ENCODE measurements at regions not wholly inside any gene's neighbourhood (a gene's known extent, or its start where the extent isn't known, plus 50 kb on each side); places are given as distances from the start of the nearest gene placed in this dataset.

GRCh38 chr1:221919743-221920142 lies 177.9 kb upstream of the DUSP10 start:
- H3K36me3 Mint-ChIP-seq: no peaks in the 10 kb centered on the region
- H3K27me3 Mint-ChIP-seq: no peaks in the 10 kb centered on the region
- no peak overlapping the region for H3K27ac Mint-ChIP-seq
- H3K9me3 Mint-ChIP-seq (ENCODE audit: low read depth): no peaks in the 10 kb centered on the region
- no peaks in the 10 kb centered on the region for H3K4me1 Mint-ChIP-seq (ENCODE audit: low read depth)
- H3K4me3 Mint-ChIP-seq: no peak overlapping the region

- Mint-ChIP-seq H3K9me3 (ENCODE audit: low read depth) (no peaks in the 10 kb centered on the region), H3K4me1 (ENCODE audit: low read depth) (no peaks in the 10 kb centered on the region), H3K4me3 (no peak overlapping the region), H3K36me3 (no peaks in the 10 kb centered on the region), H3K27me3 (no peaks in the 10 kb centered on the region), H3K27ac (no peak overlapping the region)
Observed at GRCh38 chr1:221919341-221919740, 177.5 kb upstream of the DUSP10 start.

GRCh38 chr1:221916176-221916575 lies 174.3 kb upstream of the DUSP10 start:
- no peak overlapping the region for H3K27ac Mint-ChIP-seq
- no peaks in the 10 kb centered on the region for H3K36me3 Mint-ChIP-seq
- H3K4me3 Mint-ChIP-seq: no peak overlapping the region
- H3K9me3 Mint-ChIP-seq (ENCODE audit: low read depth): no peaks in the 10 kb centered on the region
- peaks cover 11% of the 10 kb centered on the region for H3K4me1 Mint-ChIP-seq (ENCODE audit: low read depth)
- H3K27me3 Mint-ChIP-seq: no peaks in the 10 kb centered on the region

GRCh38 chr1:221915764-221916163 lies 173.9 kb upstream of the DUSP10 start:
- Mint-ChIP-seq H3K36me3 (no peaks in the 10 kb centered on the region), H3K9me3 (ENCODE audit: low read depth) (no peaks in the 10 kb centered on the region), H3K4me1 (ENCODE audit: low read depth) (peaks cover 11% of the 10 kb centered on the region), H3K27ac (no peak overlapping the region), H3K4me3 (no peak overlapping the region), H3K27me3 (no peaks in the 10 kb centered on the region)

- Mint-ChIP-seq H3K4me1 (ENCODE audit: low read depth) (peaks cover 11% of the 10 kb centered on the region), H3K9me3 (ENCODE audit: low read depth) (no peaks in the 10 kb centered on the region), H3K4me3 (no peak overlapping the region), H3K27me3 (no peaks in the 10 kb centered on the region), H3K27ac (no peak overlapping the region), H3K36me3 (no peaks in the 10 kb centered on the region)
Observed at GRCh38 chr1:221913351-221913892, 171.5 kb upstream of the DUSP10 start.

GRCh38 chr1:221912230-221912629 lies 170.3 kb upstream of the DUSP10 start:
- Mint-ChIP-seq H3K4me3 (no peak overlapping the region), H3K27ac (peak overlapping the region; percentile 4), H3K27me3 (no peaks in the 10 kb centered on the region), H3K4me1 (ENCODE audit: low read depth) (peaks cover 11% of the 10 kb centered on the region), H3K9me3 (ENCODE audit: low read depth) (no peaks in the 10 kb centered on the region), H3K36me3 (no peaks in the 10 kb centered on the region)

GRCh38 chr1:221911714-221912113 lies 169.8 kb upstream of the DUSP10 start:
- H3K4me1 Mint-ChIP-seq (ENCODE audit: low read depth): peaks cover 11% of the 10 kb centered on the region
- no peaks in the 10 kb centered on the region for H3K9me3 Mint-ChIP-seq (ENCODE audit: low read depth)
- no peak overlapping the region for H3K27ac Mint-ChIP-seq
- H3K36me3 Mint-ChIP-seq: no peaks in the 10 kb centered on the region
- H3K27me3 Mint-ChIP-seq: no peaks in the 10 kb centered on the region
- H3K4me3 Mint-ChIP-seq: no peak overlapping the region

- H3K27ac Mint-ChIP-seq: no peak overlapping the region
- H3K4me3 Mint-ChIP-seq: no peak overlapping the region
- no peaks in the 10 kb centered on the region for H3K27me3 Mint-ChIP-seq
- no peaks in the 10 kb centered on the region for H3K36me3 Mint-ChIP-seq
- H3K4me1 Mint-ChIP-seq (ENCODE audit: low read depth): peaks cover 11% of the 10 kb centered on the region
- no peaks in the 10 kb centered on the region for H3K9me3 Mint-ChIP-seq (ENCODE audit: low read depth)
Observed at GRCh38 chr1:221910222-221910621, 168.3 kb upstream of the DUSP10 start.

GRCh38 chr1:221908573-221908972 lies 166.7 kb upstream of the DUSP10 start:
- peaks cover 11% of the 10 kb centered on the region for H3K4me1 Mint-ChIP-seq (ENCODE audit: low read depth)
- no peaks in the 10 kb centered on the region for H3K27me3 Mint-ChIP-seq
- no peaks in the 10 kb centered on the region for H3K36me3 Mint-ChIP-seq
- no peaks in the 10 kb centered on the region for H3K9me3 Mint-ChIP-seq (ENCODE audit: low read depth)
- no peak overlapping the region for H3K4me3 Mint-ChIP-seq
- H3K27ac Mint-ChIP-seq: no peak overlapping the region

- H3K36me3 Mint-ChIP-seq: no peaks in the 10 kb centered on the region
- H3K4me3 Mint-ChIP-seq: no peak overlapping the region
Observed at GRCh38 chr1:221907166-221907932, 165.5 kb upstream of the DUSP10 start.

GRCh38 chr1:221905802-221906201 lies 163.9 kb upstream of the DUSP10 start:
- H3K27me3 Mint-ChIP-seq: no peaks in the 10 kb centered on the region
- no peaks in the 10 kb centered on the region for H3K4me1 Mint-ChIP-seq (ENCODE audit: low read depth)
- H3K4me3 Mint-ChIP-seq: no peak overlapping the region
- no peaks in the 10 kb centered on the region for H3K9me3 Mint-ChIP-seq (ENCODE audit: low read depth)
- H3K27ac Mint-ChIP-seq: no peak overlapping the region
- H3K36me3 Mint-ChIP-seq: no peaks in the 10 kb centered on the region

More at GRCh38 chr1:221907166-221907932, 165.5 kb upstream of the DUSP10 start:
- no peak overlapping the region for H3K27ac Mint-ChIP-seq
- no peaks in the 10 kb centered on the region for H3K27me3 Mint-ChIP-seq
- H3K4me1 Mint-ChIP-seq (ENCODE audit: low read depth): peaks cover 10% of the 10 kb centered on the region
- H3K9me3 Mint-ChIP-seq (ENCODE audit: low read depth): no peaks in the 10 kb centered on the region

- no peaks in the 10 kb centered on the region for H3K36me3 Mint-ChIP-seq
Observed at GRCh38 chr1:221904319-221904718, 162.4 kb upstream of the DUSP10 start.

GRCh38 chr1:221903594-221903993 lies 161.7 kb upstream of the DUSP10 start:
- Mint-ChIP-seq H3K9me3 (ENCODE audit: low read depth) (no peaks in the 10 kb centered on the region), H3K36me3 (no peaks in the 10 kb centered on the region), H3K27ac (no peak overlapping the region), H3K4me3 (no peak overlapping the region), H3K4me1 (ENCODE audit: low read depth) (no peaks in the 10 kb centered on the region), H3K27me3 (no peaks in the 10 kb centered on the region)

More at GRCh38 chr1:221904319-221904718, 162.4 kb upstream of the DUSP10 start:
- Mint-ChIP-seq H3K27me3 (no peaks in the 10 kb centered on the region), H3K27ac (no peak overlapping the region), H3K4me1 (ENCODE audit: low read depth) (no peaks in the 10 kb centered on the region), H3K4me3 (no peak overlapping the region), H3K9me3 (ENCODE audit: low read depth) (no peaks in the 10 kb centered on the region)

GRCh38 chr1:221902961-221903360 lies 161.1 kb upstream of the DUSP10 start:
- Mint-ChIP-seq H3K36me3 (no peaks in the 10 kb centered on the region), H3K4me1 (ENCODE audit: low read depth) (no peaks in the 10 kb centered on the region), H3K27ac (no peak overlapping the region), H3K9me3 (ENCODE audit: low read depth) (no peaks in the 10 kb centered on the region), H3K27me3 (no peaks in the 10 kb centered on the region), H3K4me3 (no peak overlapping the region)

GRCh38 chr1:221900678-221901077 lies 158.8 kb upstream of the DUSP10 start:
- H3K9me3 Mint-ChIP-seq (ENCODE audit: low read depth): no peaks in the 10 kb centered on the region
- H3K27ac Mint-ChIP-seq: no peak overlapping the region
- no peak overlapping the region for H3K4me3 Mint-ChIP-seq
- H3K4me1 Mint-ChIP-seq (ENCODE audit: low read depth): no peaks in the 10 kb centered on the region
- no peaks in the 10 kb centered on the region for H3K36me3 Mint-ChIP-seq
- no peaks in the 10 kb centered on the region for H3K27me3 Mint-ChIP-seq

- no peak overlapping the region for H3K27ac Mint-ChIP-seq
- no peak overlapping the region for H3K4me3 Mint-ChIP-seq
- no peaks in the 10 kb centered on the region for H3K27me3 Mint-ChIP-seq
- no peaks in the 10 kb centered on the region for H3K4me1 Mint-ChIP-seq (ENCODE audit: low read depth)
- no peaks in the 10 kb centered on the region for H3K9me3 Mint-ChIP-seq (ENCODE audit: low read depth)
- no peaks in the 10 kb centered on the region for H3K36me3 Mint-ChIP-seq
Observed at GRCh38 chr1:221897321-221897721, 155.4 kb upstream of the DUSP10 start.
